Esophagus squamous epithelium (tissue), 5 donors: ENCODE measurements at regions not wholly inside any gene's neighbourhood (a gene's known extent, or its start where the extent isn't known, plus 50 kb on each side); places are given as distances from the start of the nearest gene placed in this dataset.
"Not testable (repeated sequence)": the region's sequence is repeated elsewhere in the genome, so short reads cannot be mapped to it uniquely, and the experiment has no call there.

ENCODE experiments used
- DNase-seq: peaks from one replicate; lab custom pipeline; 2025; lab: John Stamatoyannopoulos, UW
- H3K27ac ChIP-seq, 4 donors: fragments of 200-600 bp; sonication (generic); one replicate each; pipeline ENCODE4 v1.5.1; 2016 to 2019; ENCODE audit warnings: mild to moderate bottlenecking in 1 of 4
- H3K27me3 ChIP-seq, 4 donors: fragments of 200-600 bp; sonication (generic); 1 replicate in 3 of 4; 2 replicates in 1 of 4; pipeline versions ENCODE4 v1.5.1 to v1.6.0; 2017 to 2021; ENCODE audit warnings: antibody characterized with exemption in 1 of 4
- H3K36me3 ChIP-seq, 3 donors: fragments of 200-600 bp; sonication (generic); one replicate each; pipeline ENCODE4 v1.5.1; 2016 to 2019
- H3K4me1 ChIP-seq, 3 donors: fragments of 200-600 bp; sonication (generic); one replicate each; pipeline ENCODE4 v1.5.1; 2017 to 2019
- H3K4me3 ChIP-seq, 4 donors: fragments of 200-600 bp; sonication (generic); 1 replicate in 3 of 4; 2 replicates in 1 of 4; pipeline ENCODE4 v1.5.1; 2016 to 2019; ENCODE audit warnings: mild to moderate bottlenecking in 2 of 4, moderate library complexity in 1 of 4
- H3K9me3 ChIP-seq, 3 donors: fragments of 200-600 bp; sonication (generic); one replicate each; pipeline ENCODE4 v1.5.1; 2016 to 2019
- CTCF ChIP-seq, 6 experiments: fragments of 450-650 bp in 4 of 6; fragments of 200-600 bp in 2 of 6; sonication (generic) in 2 of 6; IDR thresholded peaks; one replicate each; pipeline ENCODE4 v1.5.1; 2016 to 2019; ENCODE audit warnings: antibody characterized with exemption in 6 of 6, mild to moderate bottlenecking in 4 of 6, moderate library complexity in 4 of 6
- POLR2A ChIP-seq, 4 donors: fragments of 450-650 bp; IDR thresholded peaks; one replicate each; pipeline ENCODE4 v1.6.1; 2017; ENCODE audit warnings: antibody characterized with exemption in 4 of 4, mild to moderate bottlenecking in 4 of 4, moderate library complexity in 3 of 4
- WGBS, 2 donors: methylation state at CpG; one replicate each; pipeline ENCODE4 v1.1.5; 2018; 5-methylcytosine and 5-hydroxymethylcytosine counted together
- intact Hi-C: fragments of 100-400 bp; cut with DNase I; formaldehyde crosslinking; loops from one replicate; pipeline ENCODE4 v1.15.0; 2022
- donor health status: DM: yes; HTN: yes; CAD: no.

- H3K27me3 ChIP-seq: no peaks in the 10 kb centered on the region
- H3K4me3 ChIP-seq: no peak overlapping the region
- H3K4me1 ChIP-seq: peaks cover 0 to 10% (median 2%) of the 10 kb centered on the region in 3 donors
- 86 to 91% methylated on average over 2 of the region's 2 CpGs for WGBS, 2 donors
- TF ChIP-seq CTCF (IDR thresholded peaks at IDR 0.05): no peak
- TF ChIP-seq POLR2A (IDR thresholded peaks at IDR 0.05): no peak
- no peaks in the 10 kb centered on the region for H3K9me3 ChIP-seq
- H3K27ac ChIP-seq: no peak overlapping the region
- no peaks in the 10 kb centered on the region for H3K36me3 ChIP-seq
- intact Hi-C loops: no loop called here
- DNase-seq: no peak
Observed at GRCh38 chr3:107221856-107222255, 155.4 kb upstream of the CCDC54 start.

GRCh38 chr3:107222907-107223306 is 154.3 kb upstream of the CCDC54 start:
- Histone ChIP-seq H3K27ac (peak overlapping the region in 1 of 4 donors; percentile 32), H3K36me3 (no peaks in the 10 kb centered on the region), H3K4me1 (peaks cover 0 to 5% (median 0%) of the 10 kb centered on the region in 3 donors), H3K9me3 (no peaks in the 10 kb centered on the region), H3K27me3 (no peaks in the 10 kb centered on the region), H3K4me3 (no peak overlapping the region)
- no peak for TF ChIP-seq CTCF (IDR thresholded peaks at IDR 0.05)
- 61 to 70% methylated on average over 4 of the region's 4 CpGs for WGBS, 2 donors
- intact Hi-C loops: no loop called here
- no peak for DNase-seq

GRCh38 chr3:107224026-107224596 is 153.1 kb upstream of the CCDC54 start:
- H3K27me3 ChIP-seq: no peaks in the 10 kb centered on the region
- no peaks in the 10 kb centered on the region for H3K9me3 ChIP-seq
- H3K36me3 ChIP-seq: no peaks in the 10 kb centered on the region
- intact Hi-C loops: no loop called here
- H3K4me3 ChIP-seq: no peak overlapping the region
- no peak for DNase-seq
- H3K4me1 ChIP-seq: peaks cover 0 to 5% (median 0%) of the 10 kb centered on the region in 3 donors
- WGBS, 2 donors: 58 to 62% methylated on average over 2 of the region's 2 CpGs
- H3K27ac ChIP-seq: no peak overlapping the region
- TF ChIP-seq CTCF (IDR thresholded peaks at IDR 0.05) (no peak), POLR2A (IDR thresholded peaks at IDR 0.05) (no peak)

- Histone ChIP-seq H3K27me3 (no peaks in the 10 kb centered on the region), H3K4me1 (peaks cover 0 to 5% (median 0%) of the 10 kb centered on the region in 3 donors), H3K9me3 (no peaks in the 10 kb centered on the region), H3K36me3 (no peaks in the 10 kb centered on the region), H3K27ac (no peak overlapping the region), H3K4me3 (no peak overlapping the region)
- TF ChIP-seq CTCF (IDR thresholded peaks at IDR 0.05): no peak
- no peak for TF ChIP-seq POLR2A (IDR thresholded peaks at IDR 0.05)
- WGBS, 2 donors: 73 to 91% methylated on average over 1 of the region's 1 CpG
- DNase-seq: no peak
- intact Hi-C loops: no loop called here
Observed at GRCh38 chr3:107227091-107227490, 150.1 kb upstream of the CCDC54 start.

- H3K4me3 ChIP-seq, H3K27me3 ChIP-seq, intact Hi-C loops, H3K9me3 ChIP-seq, DNase-seq, H3K27ac ChIP-seq, H3K36me3 ChIP-seq: not testable (repeated sequence)
- 77 to 91% methylated on average over 4 of the region's 4 CpGs for WGBS, 2 donors
- peaks cover 0 to 15% (median 0%) of the 10 kb centered on the region in 3 donors for H3K4me1 ChIP-seq
Observed at GRCh38 chr3:107233877-107234276, 143.4 kb upstream of the CCDC54 start.
